ENCODE measurements at regions not wholly inside any gene's neighbourhood (a gene's known extent, or its start where the extent isn't known, plus 50 kb on each side); places are given as distances from the start of the nearest gene placed in this dataset.

DNA sequence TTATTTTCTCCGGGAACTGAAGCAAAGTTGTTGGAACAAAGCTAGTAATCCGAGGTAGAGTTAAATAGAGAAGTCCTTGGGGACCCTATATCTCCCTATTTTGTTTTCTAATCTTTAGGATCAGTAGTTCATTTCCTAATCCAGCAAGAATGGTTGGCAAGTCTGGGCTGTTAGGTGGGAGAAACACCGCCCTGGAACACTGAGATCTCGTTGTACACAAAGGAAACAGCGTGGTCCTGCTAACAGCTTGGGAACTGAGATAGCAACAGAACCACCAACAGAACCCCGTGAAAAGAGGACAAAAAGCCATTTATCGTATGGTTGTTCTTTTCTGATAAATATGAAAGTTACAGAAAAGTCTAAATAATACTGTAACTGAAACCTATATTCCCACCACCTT is 121.9 kb upstream of the CDC42BPA start:
- no peak for DNase-seq
- CTCF ChIA-PET = interaction anchor here (0.8 to 1.5 kb wide), 2 partner anchors 8 to 528 kb away, joined by 3 to 4 read pairs; no protein-coding TSS in a partner anchor
- no peaks in the 10 kb centered on the region for H3K9me3 Mint-ChIP-seq
- H3K27ac Mint-ChIP-seq = no peak overlapping the region
- peaks cover 33% of the 10 kb centered on the region for H3K27me3 Mint-ChIP-seq
- no peaks in the 10 kb centered on the region for H3K4me1 Mint-ChIP-seq
- no peak overlapping the region for H3K4me3 Mint-ChIP-seq
- no peaks in the 10 kb centered on the region for H3K36me3 Mint-ChIP-seq

- H3K4me1 Mint-ChIP-seq = no peaks in the 10 kb centered on the region
- H3K27ac Mint-ChIP-seq = no peak overlapping the region
- CTCF ChIA-PET = no interaction called here
- no peak for DNase-seq
- no peaks in the 10 kb centered on the region for H3K36me3 Mint-ChIP-seq
- H3K4me3 Mint-ChIP-seq = no peak overlapping the region
- H3K27me3 Mint-ChIP-seq = peaks cover 37% of the 10 kb centered on the region
- H3K9me3 Mint-ChIP-seq = no peaks in the 10 kb centered on the region
Observed at GRCh38 chr1:227437495-227438008, 119.3 kb upstream of the CDC42BPA start.

- Mint-ChIP-seq H3K4me3 (no peak overlapping the region), H3K4me1 (no peaks in the 10 kb centered on the region), H3K27me3 (peaks cover 29% of the 10 kb centered on the region)
Observed at GRCh38 chr1:227434808-227435444, 116.6 kb upstream of the CDC42BPA start.

DNA sequence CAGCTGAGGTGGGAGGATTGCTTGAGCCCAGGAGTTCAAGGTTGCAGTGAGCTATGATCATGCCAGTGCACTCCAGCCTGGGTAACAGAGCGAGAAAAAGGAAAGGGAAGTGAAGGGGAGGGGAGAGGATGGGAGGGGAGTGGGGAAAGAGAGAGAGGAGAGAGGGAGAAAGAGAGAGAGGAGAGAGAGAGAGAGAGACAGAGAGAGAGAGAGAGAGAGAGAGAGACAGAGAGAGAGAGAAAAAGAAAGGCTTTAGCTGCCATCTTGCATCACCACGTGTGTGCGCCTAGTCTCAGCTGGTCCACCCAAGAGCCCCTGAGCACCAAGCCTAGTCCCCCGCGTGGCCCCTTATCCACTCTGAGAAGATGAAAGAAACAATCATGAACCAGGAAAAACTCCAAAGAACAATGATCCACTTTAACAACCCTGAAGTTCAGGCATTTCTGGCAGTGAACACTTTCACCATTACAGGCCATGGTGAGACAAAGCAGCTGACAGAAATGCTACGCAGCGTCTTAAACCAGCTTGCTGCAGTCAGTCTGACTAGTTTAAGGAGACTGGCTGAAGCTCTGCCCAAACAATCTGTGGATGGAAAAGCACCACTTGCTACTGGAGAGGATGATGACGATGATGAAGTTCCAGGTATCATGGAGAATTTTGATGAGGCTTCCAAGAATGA is 115.5 kb upstream of the CDC42BPA start:
- no peak for DNase-seq
- no peaks in the 10 kb centered on the region for H3K9me3 Mint-ChIP-seq
- H3K27me3 Mint-ChIP-seq = peaks cover 27% of the 10 kb centered on the region
- CTCF ChIA-PET = interaction anchor here (0.7 to 1.4 kb wide), 3 partner anchors 14 to 1563 kb away, joined by 3 read pairs; no protein-coding TSS in a partner anchor
- H3K36me3 Mint-ChIP-seq = no peaks in the 10 kb centered on the region
- H3K27ac Mint-ChIP-seq = no peak overlapping the region
- H3K4me1 Mint-ChIP-seq = no peaks in the 10 kb centered on the region
- H3K4me3 Mint-ChIP-seq = no peak overlapping the region

More at GRCh38 chr1:227434808-227435444, 116.6 kb upstream of the CDC42BPA start:
- Mint-ChIP-seq H3K9me3 (no peaks in the 10 kb centered on the region), H3K27ac (no peak overlapping the region), H3K36me3 (no peaks in the 10 kb centered on the region)
- CTCF ChIA-PET = interaction anchor here (0.8 to 1.4 kb wide), 3 partner anchors 13 to 523 kb away, joined by 3 read pairs; no protein-coding TSS in a partner anchor
- DNase-seq = no peak

GRCh38 chr1:227432981-227433380 is 114.7 kb upstream of the CDC42BPA start:
- no peaks in the 10 kb centered on the region for H3K4me1 Mint-ChIP-seq
- no peak overlapping the region for H3K4me3 Mint-ChIP-seq
- CTCF ChIA-PET = no interaction called here
- H3K27ac Mint-ChIP-seq = no peak overlapping the region
- H3K9me3 Mint-ChIP-seq = no peaks in the 10 kb centered on the region
- peaks cover 27% of the 10 kb centered on the region for H3K27me3 Mint-ChIP-seq
- DNase-seq = no peak
- H3K36me3 Mint-ChIP-seq = no peaks in the 10 kb centered on the region

DNA sequence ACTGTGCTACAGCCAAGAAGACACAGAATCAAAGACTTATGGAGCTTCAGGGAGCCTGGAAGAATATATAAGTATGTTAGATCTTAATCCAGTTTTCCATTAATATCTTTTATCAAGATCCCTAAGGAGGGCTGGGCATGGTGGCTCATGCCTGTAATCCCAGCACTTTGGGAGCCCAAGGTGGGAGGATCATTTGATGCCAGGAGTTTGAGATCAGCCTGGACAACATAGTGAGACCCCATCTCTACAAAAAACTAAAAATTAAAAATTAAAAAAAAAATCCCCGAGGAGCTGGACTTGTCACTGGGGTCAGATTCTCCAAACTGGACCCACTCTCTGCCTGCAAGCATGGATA is 113.9 kb upstream of the CDC42BPA start:
- DNase-seq = no peak
- no peak overlapping the region for H3K27ac Mint-ChIP-seq
- peaks cover 24% of the 10 kb centered on the region for H3K27me3 Mint-ChIP-seq
- H3K4me1 Mint-ChIP-seq = no peaks in the 10 kb centered on the region
- no peaks in the 10 kb centered on the region for H3K36me3 Mint-ChIP-seq
- CTCF ChIA-PET = no interaction called here
- H3K4me3 Mint-ChIP-seq = no peak overlapping the region
- no peaks in the 10 kb centered on the region for H3K9me3 Mint-ChIP-seq

- H3K9me3 Mint-ChIP-seq = no peaks in the 10 kb centered on the region
- CTCF ChIA-PET = no interaction called here
- H3K36me3 Mint-ChIP-seq = no peaks in the 10 kb centered on the region
- H3K27me3 Mint-ChIP-seq = peaks cover 10% of the 10 kb centered on the region
- no peaks in the 10 kb centered on the region for H3K4me1 Mint-ChIP-seq
- no peak overlapping the region for H3K4me3 Mint-ChIP-seq
- no peak for DNase-seq
- H3K27ac Mint-ChIP-seq = no peak overlapping the region
Observed at GRCh38 chr1:227429447-227430359, 111.4 kb upstream of the CDC42BPA start.

DNA sequence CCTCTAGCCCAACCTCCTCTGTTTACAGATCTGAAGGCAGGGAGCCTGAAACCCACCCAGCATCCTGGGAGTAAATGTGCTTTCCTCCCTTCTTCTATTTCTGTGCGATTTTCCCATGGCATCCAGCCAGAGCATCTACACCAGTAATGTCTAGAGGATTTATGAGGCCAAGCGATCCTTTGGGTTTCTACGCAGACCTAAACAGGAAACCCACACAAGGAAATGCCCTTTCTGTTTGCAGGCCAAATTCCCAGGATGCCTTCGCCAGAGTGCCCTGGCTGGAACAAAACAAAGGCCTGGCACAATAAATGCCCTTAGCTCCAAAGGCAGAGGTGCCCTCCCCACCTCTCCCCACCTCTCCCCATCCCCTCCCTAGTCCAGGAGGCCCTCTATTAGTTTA is 110.5 kb upstream of the CDC42BPA start:
- Mint-ChIP-seq H3K27me3 (peaks cover 14% of the 10 kb centered on the region), H3K27ac (no peak overlapping the region), H3K9me3 (no peaks in the 10 kb centered on the region), H3K4me1 (no peaks in the 10 kb centered on the region), H3K4me3 (no peak overlapping the region), H3K36me3 (no peaks in the 10 kb centered on the region)
- CTCF ChIA-PET = no interaction called here
- no peak for DNase-seq

- H3K9me3 Mint-ChIP-seq = no peaks in the 10 kb centered on the region
- H3K27ac Mint-ChIP-seq = no peak overlapping the region
- H3K4me1 Mint-ChIP-seq = no peaks in the 10 kb centered on the region
- H3K27me3 Mint-ChIP-seq = peaks cover 14% of the 10 kb centered on the region
- no peak for DNase-seq
- no peaks in the 10 kb centered on the region for H3K36me3 Mint-ChIP-seq
- no peak overlapping the region for H3K4me3 Mint-ChIP-seq
- CTCF ChIA-PET = no interaction called here
Observed at GRCh38 chr1:227427411-227427810, 109.1 kb upstream of the CDC42BPA start.

DNA sequence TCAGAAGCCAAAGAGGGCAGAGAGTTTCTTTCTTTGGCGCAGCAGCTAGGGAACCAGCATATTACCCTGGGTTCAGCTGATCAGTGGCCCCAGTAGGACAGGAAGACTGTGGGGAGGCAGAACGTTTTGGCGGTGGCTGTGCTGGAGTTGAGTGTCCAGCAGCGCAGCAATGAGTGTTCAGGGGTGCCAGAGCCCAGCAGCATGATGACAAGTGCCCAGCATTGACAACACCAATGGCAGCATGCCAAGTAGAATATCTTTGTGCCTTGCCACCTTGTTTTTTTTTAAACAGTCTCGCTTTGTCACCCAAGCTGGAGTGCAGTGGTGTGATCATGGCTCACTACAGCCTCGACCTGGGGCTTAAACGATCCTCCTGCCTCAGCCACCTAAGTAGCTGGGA is 106.7 kb upstream of the CDC42BPA start:
- H3K27ac Mint-ChIP-seq = no peak overlapping the region
- DNase-seq = no peak
- CTCF ChIA-PET = no interaction called here
- H3K27me3 Mint-ChIP-seq = peaks cover 18% of the 10 kb centered on the region
- no peaks in the 10 kb centered on the region for H3K4me1 Mint-ChIP-seq
- no peaks in the 10 kb centered on the region for H3K9me3 Mint-ChIP-seq
- H3K36me3 Mint-ChIP-seq = no peaks in the 10 kb centered on the region
- H3K4me3 Mint-ChIP-seq = no peak overlapping the region

GRCh38 chr1:227424159-227424680 is 105.9 kb upstream of the CDC42BPA start:
- DNase-seq = no peak
- peaks cover 12% of the 10 kb centered on the region for H3K27me3 Mint-ChIP-seq
- no peaks in the 10 kb centered on the region for H3K36me3 Mint-ChIP-seq
- CTCF ChIA-PET = no interaction called here
- no peak overlapping the region for H3K4me3 Mint-ChIP-seq
- H3K4me1 Mint-ChIP-seq = no peaks in the 10 kb centered on the region
- no peaks in the 10 kb centered on the region for H3K9me3 Mint-ChIP-seq
- no peak overlapping the region for H3K27ac Mint-ChIP-seq

- Mint-ChIP-seq H3K36me3 (no peaks in the 10 kb centered on the region), H3K9me3 (no peaks in the 10 kb centered on the region), H3K4me3 (no peak overlapping the region), H3K4me1 (no peaks in the 10 kb centered on the region), H3K27me3 (peaks cover 8% of the 10 kb centered on the region), H3K27ac (no peak overlapping the region)
- CTCF ChIA-PET = no interaction called here
- DNase-seq = no peak
Observed at GRCh38 chr1:227422581-227422980, 104.3 kb upstream of the CDC42BPA start.

- no peak overlapping the region for H3K4me3 Mint-ChIP-seq
- peaks cover 13% of the 10 kb centered on the region for H3K27me3 Mint-ChIP-seq
- no peaks in the 10 kb centered on the region for H3K4me1 Mint-ChIP-seq
- CTCF ChIA-PET = no interaction called here
- no peak for DNase-seq
- H3K27ac Mint-ChIP-seq = no peak overlapping the region
- no peaks in the 10 kb centered on the region for H3K36me3 Mint-ChIP-seq
- H3K9me3 Mint-ChIP-seq = no peaks in the 10 kb centered on the region
Observed at GRCh38 chr1:227420147-227420546, 101.9 kb upstream of the CDC42BPA start.

GRCh38 chr1:227417756-227418480 is 99.6 kb upstream of the CDC42BPA start:
- H3K27ac Mint-ChIP-seq = no peak overlapping the region
- H3K27me3 Mint-ChIP-seq = peaks cover 12% of the 10 kb centered on the region
- H3K4me1 Mint-ChIP-seq = no peaks in the 10 kb centered on the region
- H3K9me3 Mint-ChIP-seq = no peaks in the 10 kb centered on the region
- no peak for DNase-seq
- no peaks in the 10 kb centered on the region for H3K36me3 Mint-ChIP-seq
- CTCF ChIA-PET = no interaction called here
- no peak overlapping the region for H3K4me3 Mint-ChIP-seq

Data from activated naive CD4-positive, alpha-beta T cell treated with anti-CD3 and anti-CD28 coated beads, Interleukin-2, amount 10 ng/mL, durations not matched to agents 7 days and 5 days (primary cell).